HG03097 (cell line): ENCODE measurements at regions not wholly inside any gene's neighbourhood (a gene's known extent, or its start where the extent isn't known, plus 50 kb on each side); places are given as distances from the start of the nearest gene placed in this dataset.

Source experiments
- ATAC-seq: cut with Tn5 transposase; IDR thresholded peaks from one replicate; pipeline ENCODE4 v1.9.1; 2021; ENCODE audit not compliant: unreplicated experiment, low FRiP score

GRCh38 chr10:6660460-6660859 is 80.4 kb upstream of the PRKCQ start:
- no peak for ATAC-seq

DNA sequence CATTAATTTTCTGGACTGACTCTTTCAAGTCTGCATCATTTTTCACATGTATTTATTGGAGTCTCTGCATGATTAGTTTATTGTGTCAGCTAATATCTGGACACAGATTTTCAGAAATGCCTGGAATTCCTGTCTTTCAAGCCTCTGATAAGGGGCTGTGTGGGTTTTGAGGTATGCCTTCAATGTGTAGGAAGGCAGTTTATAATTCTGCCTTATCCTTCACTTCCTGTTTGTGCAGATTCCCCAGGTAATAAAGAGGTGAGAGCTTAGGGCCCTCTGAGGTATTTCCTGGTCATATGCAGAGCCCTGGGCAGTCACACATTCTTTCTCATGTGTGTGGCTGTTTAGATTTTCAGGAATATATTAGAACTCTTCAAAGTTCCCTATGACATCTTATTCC is 79.4 kb upstream of the PRKCQ start:
- no peak for ATAC-seq

- no peak for ATAC-seq
Measured at GRCh38 chr10:6657669-6658068, 77.6 kb upstream of the PRKCQ start.

GRCh38 chr10:6657196-6657595 is 77.1 kb upstream of the PRKCQ start:
- ATAC-seq, result no peak

DNA sequence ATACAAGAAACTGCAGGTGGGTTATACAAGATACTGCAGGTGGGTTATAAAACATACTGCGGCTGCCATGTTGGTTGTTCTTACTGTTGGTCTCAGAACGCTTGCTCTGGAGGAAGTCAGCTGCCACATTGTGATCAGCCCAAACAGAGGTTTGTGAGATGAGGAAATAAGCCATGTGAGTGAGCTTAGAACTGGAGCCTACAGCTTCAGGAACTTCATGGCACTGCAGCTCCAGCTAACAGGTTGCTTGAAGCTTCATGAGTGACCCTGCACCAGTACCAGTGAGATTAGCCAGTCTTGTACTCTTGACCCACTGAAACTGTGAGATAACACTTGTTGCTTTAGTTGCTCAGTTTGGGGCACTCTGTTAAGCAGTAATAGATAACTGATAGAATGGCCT is 74.5 kb upstream of the PRKCQ start:
- no peak for ATAC-seq

- ATAC-seq, result no peak
Measured at GRCh38 chr10:6650586-6650985, 70.5 kb upstream of the PRKCQ start.

- no peak for ATAC-seq
Measured at GRCh38 chr10:6649903-6650302, 69.8 kb upstream of the PRKCQ start.

GRCh38 chr10:6648894-6649720 is 69.0 kb upstream of the PRKCQ start:
- no peak for ATAC-seq

DNA sequence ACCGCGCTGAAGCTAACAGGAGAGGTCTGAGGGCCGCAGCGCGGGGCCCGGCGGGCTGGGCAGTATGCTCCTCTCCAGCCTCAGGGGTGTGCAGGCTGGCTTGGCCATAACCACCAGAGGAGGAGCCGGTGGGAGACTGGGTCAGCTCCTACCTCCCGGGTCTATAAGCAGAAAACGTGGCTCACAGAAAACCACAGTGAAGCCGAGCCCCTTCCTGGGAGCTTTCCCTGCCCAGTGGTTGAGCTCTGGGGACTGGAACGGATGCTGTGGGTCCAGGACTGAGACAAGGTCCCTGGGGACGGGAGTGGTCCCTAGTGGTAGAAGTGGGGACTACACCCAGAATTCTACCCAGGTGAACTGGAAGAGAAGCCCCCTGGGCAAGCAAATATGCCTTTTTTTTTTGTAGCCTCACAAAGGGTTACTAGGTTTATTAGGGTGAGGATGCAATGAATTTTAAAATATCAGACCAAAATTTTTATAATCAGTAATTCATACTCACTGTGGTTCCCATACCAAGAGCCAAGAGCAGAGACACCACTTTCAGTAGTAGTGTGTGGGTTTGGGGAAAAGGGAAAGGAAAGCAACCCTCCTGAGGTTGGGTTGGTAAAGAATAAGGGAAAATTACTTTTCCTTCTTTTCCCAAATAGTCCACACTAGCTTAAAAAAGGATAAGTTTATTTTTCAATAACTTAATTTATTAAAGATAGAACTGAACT is 67.9 kb upstream of the PRKCQ start:
- ATAC-seq, result peak; percentile 76

DNA sequence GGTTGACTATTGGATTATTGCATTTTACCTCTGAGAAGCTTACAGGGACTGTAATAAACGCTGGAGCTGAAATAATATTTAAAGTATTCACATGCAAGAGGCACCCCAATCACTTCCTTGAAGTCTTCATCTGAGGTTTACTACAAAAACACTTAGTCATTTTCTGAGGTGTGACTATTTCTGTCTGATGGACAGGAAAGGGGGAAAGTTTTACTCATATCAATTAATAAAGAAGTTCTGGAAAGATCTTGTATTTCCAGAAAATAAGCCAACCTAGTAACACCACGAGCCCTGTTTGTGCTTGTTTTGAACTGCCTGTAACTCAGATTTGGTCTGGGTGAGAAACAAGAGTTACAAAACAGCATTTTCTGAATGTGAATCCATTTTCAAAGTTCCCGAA is 63.9 kb upstream of the PRKCQ start:
- no peak for ATAC-seq

DNA sequence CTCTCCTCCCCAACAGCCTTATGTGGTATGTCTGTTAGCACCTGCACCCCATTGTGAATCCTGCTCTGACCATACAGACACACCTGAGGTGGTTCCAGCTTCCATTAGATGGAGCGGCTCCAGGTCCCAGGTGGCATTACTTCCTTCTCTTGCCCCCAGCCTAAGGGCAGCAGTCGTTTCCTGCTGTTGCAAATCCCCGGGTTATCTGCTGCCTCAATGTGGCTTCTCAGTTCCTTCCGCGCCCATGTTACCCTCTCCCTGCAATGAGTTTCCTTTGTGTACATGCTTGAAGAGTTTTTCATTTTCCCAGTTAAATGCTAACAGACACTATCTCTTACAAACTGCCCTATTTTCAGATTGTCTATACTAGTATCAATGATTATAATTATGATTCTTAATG is 62.8 kb upstream of the PRKCQ start:
- ATAC-seq, result no peak

GRCh38 chr10:6640433-6641040 is 60.5 kb upstream of the PRKCQ start:
- ATAC-seq, result no peak

- no peak for ATAC-seq
Measured at GRCh38 chr10:6637053-6637452, 57.0 kb upstream of the PRKCQ start.

GRCh38 chr10:6635784-6636183 is 55.7 kb upstream of the PRKCQ start:
- no peak for ATAC-seq
